Activated gamma-delta T cell treated with Interleukin-2 at 50 U/mL for 16 hours (primary cell): ENCODE measurements at regions not wholly inside any gene's neighbourhood (a gene's known extent, or its start where the extent isn't known, plus 50 kb on each side); places are given as distances from the start of the nearest gene placed in this dataset.
"Not testable (repeated sequence)": the region's sequence is repeated elsewhere in the genome, so short reads cannot be mapped to it uniquely, and the experiment has no call there.

Experiments
- DNase-seq: peaks from one replicate; pipeline ENCODE4 v3.0.0-alpha.2; 2020

- DNase-seq: no peak
These were observed 352.6 kb downstream of the CGGBP1 start for GRCh38 chr3:87706176-87706575.

DNA sequence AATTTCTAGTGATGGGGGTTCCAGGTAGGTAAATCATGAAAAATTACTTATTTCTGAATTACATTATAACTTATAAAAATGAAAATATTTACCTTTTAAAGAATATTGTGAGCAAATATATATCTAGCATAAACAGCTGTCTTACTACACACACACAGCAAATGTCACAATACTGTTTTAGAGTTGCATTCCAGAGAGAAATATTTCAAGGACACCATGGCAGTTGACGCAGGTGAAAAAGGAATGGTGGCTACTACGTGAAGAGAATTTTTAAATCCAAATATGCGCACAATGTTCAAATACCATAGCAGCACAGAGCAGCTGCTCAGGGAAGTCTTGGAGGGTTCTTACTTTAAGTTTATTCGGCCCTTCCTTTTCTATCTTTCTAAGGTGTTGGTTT lies 356.2 kb downstream of the CGGBP1 start:
- DNase-seq: no peak

GRCh38 chr3:87696124-87697013 lies 362.4 kb downstream of the CGGBP1 start:
- DNase-seq: no peak

DNA sequence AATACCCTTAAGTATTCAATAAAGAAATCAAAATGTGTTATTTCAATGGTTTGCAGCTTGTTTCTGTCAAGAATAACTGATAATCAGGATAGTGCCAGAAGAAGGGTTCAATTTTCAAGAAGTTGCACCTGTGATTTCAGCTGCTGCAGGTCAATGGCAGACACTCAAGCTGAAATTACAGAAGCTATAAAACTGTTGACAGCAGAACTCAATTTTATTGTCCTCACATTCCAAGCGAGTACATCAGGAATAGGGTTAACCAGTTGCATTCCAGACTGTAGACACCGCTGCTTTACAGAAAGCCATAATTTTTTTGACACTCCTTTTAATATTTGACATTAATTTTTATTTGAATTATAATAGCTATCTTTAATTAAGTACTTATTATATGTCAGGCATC lies 364.1 kb downstream of the CGGBP1 start:
- DNase-seq: no peak

- no peak for DNase-seq
These were observed 367.7 kb downstream of the CGGBP1 start for GRCh38 chr3:87691109-87691508.

DNA sequence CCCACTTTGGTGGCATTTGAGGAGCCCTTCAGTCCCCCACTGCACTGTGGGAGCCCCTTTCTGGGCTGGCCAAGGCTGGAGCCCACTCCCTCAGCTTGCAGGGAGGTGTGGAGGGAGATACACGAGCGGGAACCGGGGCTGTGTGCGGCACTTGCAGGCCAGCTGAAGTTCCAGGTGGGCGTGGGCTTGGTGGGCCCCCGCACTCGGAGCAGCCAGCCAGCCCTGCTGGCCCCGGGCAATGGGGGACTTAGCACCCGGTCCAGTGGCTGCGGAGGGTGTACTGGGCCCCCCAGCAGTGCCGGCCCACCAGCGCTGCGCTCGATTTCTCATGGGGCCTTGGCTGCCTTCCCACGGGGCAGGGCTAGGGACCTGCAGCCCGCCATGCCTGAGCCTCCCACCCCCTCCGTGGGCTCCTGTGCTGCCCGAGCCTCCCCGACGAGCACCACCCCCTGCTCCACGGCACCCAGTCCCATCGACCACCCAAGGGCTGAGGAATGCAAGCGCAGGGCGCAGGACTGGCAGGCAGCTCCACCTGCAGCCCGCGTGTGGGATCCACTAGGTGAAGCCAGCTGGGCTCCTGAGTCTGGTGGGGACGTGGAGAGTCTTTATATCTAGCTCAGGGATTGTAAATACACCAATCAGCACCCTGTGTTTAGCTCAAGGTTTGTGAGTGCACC lies 379.7 kb downstream of the CGGBP1 start:
- DNase-seq: not testable (repeated sequence)

DNA sequence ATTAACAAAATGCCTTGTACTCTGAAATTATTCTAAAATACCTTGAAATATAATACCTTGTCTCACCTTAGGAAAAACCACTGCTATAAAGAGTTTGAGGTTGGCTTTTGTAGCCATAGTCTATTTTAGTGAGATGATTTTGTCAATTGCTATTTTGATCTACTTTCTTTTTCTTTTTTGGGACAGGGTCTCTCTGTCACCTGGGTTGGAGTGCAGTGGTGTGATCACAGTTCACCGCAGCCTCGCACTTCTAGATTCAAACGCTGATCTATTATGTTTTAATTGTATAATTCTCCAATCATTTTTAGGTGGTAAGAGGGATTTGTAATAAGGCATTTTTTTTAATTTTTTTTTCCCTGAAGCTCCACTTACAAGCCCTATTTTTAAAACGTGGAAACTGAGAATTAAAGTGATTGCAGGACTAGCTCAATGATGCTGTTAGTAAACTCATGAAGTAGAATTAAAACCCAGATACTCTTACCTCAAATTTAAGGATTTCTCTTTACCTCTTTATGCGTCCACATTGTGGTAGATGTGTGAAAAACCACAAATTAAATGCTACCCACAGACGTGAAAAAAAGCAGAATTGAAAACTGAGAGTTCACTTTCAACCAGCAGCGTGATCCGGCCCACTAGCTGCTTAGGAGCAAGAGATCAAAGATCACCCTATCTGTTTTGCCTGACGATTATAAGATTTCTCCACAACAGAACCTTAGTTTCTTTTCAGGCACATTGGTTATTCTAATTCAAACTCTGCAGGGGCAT lies 384.2 kb downstream of the CGGBP1 start:
- DNase-seq: no peak

GRCh38 chr3:87673132-87673531 lies 385.7 kb downstream of the CGGBP1 start:
- DNase-seq: no peak

DNA sequence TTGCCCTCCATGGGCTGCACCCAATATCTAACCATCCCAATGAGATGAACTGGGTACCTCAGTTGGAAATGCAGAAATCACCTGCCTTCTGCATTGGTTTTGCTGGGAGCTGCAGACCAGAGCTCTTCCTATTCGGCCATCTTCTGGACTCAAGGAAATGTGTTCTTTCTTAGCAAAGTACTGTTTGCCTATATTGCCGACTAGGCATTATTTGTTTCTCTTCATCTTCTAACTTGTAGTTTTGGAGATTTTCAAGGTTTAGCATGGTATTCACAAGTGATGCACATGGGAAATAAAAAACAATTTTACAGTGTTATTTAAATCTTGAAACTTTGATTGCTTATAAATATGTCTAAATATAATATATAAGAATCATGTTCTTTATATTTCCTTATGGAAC lies 377.8 kb upstream of the POU1F1 start:
- DNase-seq: no peak

GRCh38 chr3:87653138-87653537 lies 376.8 kb upstream of the POU1F1 start:
- not testable (repeated sequence) for DNase-seq

DNA sequence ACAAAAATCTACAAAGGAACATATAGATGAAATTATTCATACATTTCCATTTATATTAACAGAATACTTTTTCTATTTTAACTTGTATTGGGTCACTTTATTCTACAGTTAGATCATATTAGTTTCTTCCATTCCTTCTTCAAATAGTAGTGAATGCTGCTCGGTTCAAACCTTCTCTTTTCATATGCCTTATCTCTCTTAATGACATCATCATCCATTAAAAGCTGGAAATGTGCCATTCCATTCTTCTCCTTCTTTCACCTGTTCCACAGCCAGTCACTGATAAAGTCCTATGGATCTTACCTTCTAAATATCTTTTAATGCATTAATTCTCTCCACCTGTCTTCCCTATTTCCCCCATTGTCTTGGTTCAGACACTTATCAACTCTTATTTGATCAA lies 358.0 kb upstream of the POU1F1 start:
- no peak for DNase-seq

GRCh38 chr3:87627316-87627715 lies 350.9 kb upstream of the POU1F1 start:
- no peak for DNase-seq

- DNase-seq: no peak
These were observed 350.2 kb upstream of the POU1F1 start for GRCh38 chr3:87626546-87626945.

GRCh38 chr3:87625876-87626275 lies 349.5 kb upstream of the POU1F1 start:
- DNase-seq: no peak

GRCh38 chr3:87624860-87625259 lies 348.5 kb upstream of the POU1F1 start:
- no peak for DNase-seq

GRCh38 chr3:87621667-87622066 lies 345.3 kb upstream of the POU1F1 start:
- DNase-seq: no peak

DNA sequence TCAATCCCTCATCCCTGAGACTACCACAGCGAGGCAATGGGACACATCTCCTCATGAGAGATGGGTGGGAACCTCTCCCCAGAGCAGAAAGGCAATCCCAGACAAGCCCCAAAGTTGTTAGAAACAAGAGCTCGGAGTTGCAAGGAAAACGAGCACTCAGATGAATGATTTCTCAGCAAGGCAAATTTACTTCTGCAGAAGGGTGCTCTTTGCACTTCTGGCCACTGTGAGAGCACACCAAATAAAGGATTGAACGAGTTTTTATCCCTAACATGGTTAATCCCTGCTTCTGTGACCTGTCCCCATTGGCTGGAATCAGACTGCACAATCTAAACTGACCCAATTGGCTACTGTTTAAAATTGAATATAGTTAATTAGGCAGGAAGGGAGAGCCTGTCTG lies 339.1 kb upstream of the POU1F1 start:
- DNase-seq: no peak

GRCh38 chr3:87614998-87615397 lies 338.6 kb upstream of the POU1F1 start:
- no peak for DNase-seq

DNA sequence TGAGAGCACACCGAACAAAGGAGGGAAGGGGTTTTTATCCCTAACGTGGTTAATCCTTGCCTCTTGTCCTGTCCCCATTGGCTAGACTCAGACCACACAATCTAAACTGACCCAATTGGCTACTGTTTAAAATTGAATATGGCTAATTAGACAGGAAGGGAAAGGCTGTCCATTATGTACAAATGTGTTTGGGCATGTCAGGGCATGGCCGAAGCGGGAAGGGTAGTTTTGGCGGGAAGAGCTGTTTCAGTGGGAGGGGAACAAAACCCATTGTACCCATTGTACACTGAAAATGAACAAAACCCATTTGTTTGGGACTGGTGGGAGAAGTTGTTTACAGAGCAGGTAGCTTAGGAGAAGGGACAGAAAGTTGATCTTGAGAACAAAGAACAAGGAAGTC lies 330.9 kb upstream of the POU1F1 start:
- no peak for DNase-seq

GRCh38 chr3:87595798-87596197 lies 319.4 kb upstream of the POU1F1 start:
- no peak for DNase-seq

DNA sequence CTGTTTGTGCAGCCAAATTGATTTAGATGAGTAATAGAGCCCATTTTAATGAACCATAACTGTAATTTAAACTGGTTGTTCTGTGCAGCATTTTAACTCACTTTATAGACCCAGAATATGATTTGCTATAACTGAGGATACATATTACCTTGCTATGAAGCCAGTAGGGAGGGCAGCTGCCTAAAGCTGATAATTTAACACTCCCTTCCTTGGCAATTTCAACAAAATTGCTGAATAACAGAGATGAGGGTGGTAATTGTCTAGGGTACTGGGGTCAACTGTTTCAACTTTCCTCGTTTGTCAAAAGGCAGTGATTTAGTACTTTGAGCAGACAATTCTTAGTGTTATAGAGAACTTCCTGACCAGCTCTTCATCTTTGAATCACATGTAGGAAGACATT lies 304.9 kb upstream of the POU1F1 start:
- no peak for DNase-seq

GRCh38 chr3:87576752-87577151 lies 300.4 kb upstream of the POU1F1 start:
- DNase-seq: no peak

DNA sequence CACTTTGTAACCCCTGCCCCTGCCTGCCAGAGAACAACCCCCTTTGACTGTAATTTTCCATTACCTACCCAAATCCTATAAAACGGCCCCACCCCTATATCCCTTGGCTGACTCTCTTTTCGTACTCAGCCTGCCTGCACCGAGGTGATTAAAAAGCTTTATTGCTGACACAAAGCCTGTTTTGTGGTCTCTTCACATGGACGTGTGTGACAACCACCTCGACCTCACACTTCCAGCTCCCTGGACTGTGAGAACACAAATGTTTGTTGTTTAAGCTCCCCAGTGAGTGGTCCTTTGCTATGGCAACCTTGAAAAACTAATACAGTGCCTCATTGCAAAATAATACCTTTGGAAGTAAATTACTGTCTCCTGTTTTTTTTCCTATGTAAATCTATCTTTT lies 299.2 kb upstream of the POU1F1 start:
- DNase-seq: no peak

GRCh38 chr3:87568331-87568730 lies 291.9 kb upstream of the POU1F1 start:
- DNase-seq: no peak
